Naive thymus-derived CD4-positive, alpha-beta T cell (primary cell): ENCODE measurements at regions not wholly inside any gene's neighbourhood (a gene's known extent, or its start where the extent isn't known, plus 50 kb on each side); places are given as distances from the start of the nearest gene placed in this dataset.

ENCODE experiments used
- ATAC-seq: fragments of 150-1000 bp; cut with Tn5 transposase; 2 replicates; pipeline ENCODE4 v1.10.0; 2021; ENCODE audit warnings: mild to moderate bottlenecking, moderate library complexity
- CTCF ChIA-PET: fragments of 350-600 bp; sonication (Branson Sonifier 250); formaldehyde crosslinking; loops from one replicate; lab custom pipeline; 2021; ENCODE audit warnings: antibody characterized with exemption; lab: Charles Lee
- POLR2A ChIA-PET: fragments of 350-600 bp; sonication (Branson Sonifier 250); formaldehyde crosslinking; loops from one replicate; lab custom pipeline; 2021; ENCODE audit warnings: antibody characterized with exemption, inconsistent platforms; lab: Charles Lee
- DNase-seq, 9 donors: peaks; one replicate each; pipeline versions ENCODE4 v3.0.0 to v3.0.0-alpha.2; 2020 to 2022; ENCODE audit warnings: mixed read lengths in 1 of 9
- H3K27ac ChIP-seq: one replicate; pipeline ENCODE4 v1.7.0; 2013; ENCODE audit warnings: mild to moderate bottlenecking, low read depth, low read length, moderate library complexity
- H3K27me3 ChIP-seq, 2 donors: one replicate each; pipeline ENCODE4 v1.7.0; 2013; ENCODE audit warnings: low read length in 2 of 2, mild to moderate bottlenecking in 2 of 2, moderate library complexity in 2 of 2; ENCODE audit not compliant: control insufficient read depth in 2 of 2, insufficient read depth in 2 of 2
- H3K36me3 ChIP-seq, 3 experiments: 1 replicate in 2 of 3; 2 replicates in 1 of 3; pipeline ENCODE4 v1.7.0; 2013; ENCODE audit warnings: low read length in 3 of 3, mild to moderate bottlenecking in 3 of 3, moderate library complexity in 1 of 3; ENCODE audit not compliant: insufficient read depth in 3 of 3, control insufficient read depth in 2 of 3
- H3K4me1 ChIP-seq, 2 donors: one replicate each; pipeline ENCODE4 v1.7.0; 2013; ENCODE audit warnings: low read length in 2 of 2, mild to moderate bottlenecking in 2 of 2, moderate library complexity in 1 of 2; ENCODE audit not compliant: control insufficient read depth in 2 of 2, insufficient read depth in 2 of 2
- H3K4me3 ChIP-seq: 2 replicates; pipeline ENCODE4 v1.7.0; 2013; ENCODE audit warnings: mild to moderate bottlenecking, low read length
- H3K9me3 ChIP-seq, 3 experiments: 1 replicate in 2 of 3; 2 replicates in 1 of 3; pipeline ENCODE4 v1.7.0; 2013; ENCODE audit warnings: low read length in 3 of 3; ENCODE audit not compliant: control insufficient read depth in 2 of 3
- H3K27ac Mint-ChIP-seq, 9 donors: one replicate each; pipeline ENCODE4 v1.8.0; 2020 to 2022; ENCODE audit warnings: mixed read lengths in 9 of 9, mild to moderate bottlenecking in 8 of 9, moderate library complexity in 5 of 9, inconsistent platforms in 2 of 9
- H3K27me3 Mint-ChIP-seq, 5 donors: one replicate each; pipeline ENCODE4 v1.8.0; 2021 to 2022; ENCODE audit warnings: mixed read lengths in 5 of 5, mild to moderate bottlenecking in 1 of 5
- H3K36me3 Mint-ChIP-seq, 5 donors: one replicate each; pipeline ENCODE4 v1.8.0; 2020 to 2022; ENCODE audit warnings: mixed read lengths in 5 of 5, mild to moderate bottlenecking in 3 of 5, inconsistent platforms in 1 of 5
- H3K4me1 Mint-ChIP-seq, 7 donors: one replicate each; pipeline ENCODE4 v1.8.0; 2020 to 2022; ENCODE audit warnings: mixed read lengths in 7 of 7, mild to moderate bottlenecking in 3 of 7, inconsistent platforms in 1 of 7
- H3K4me3 Mint-ChIP-seq, 10 donors: one replicate each; pipeline ENCODE4 v1.8.0; 2020 to 2022; ENCODE audit warnings: mild to moderate bottlenecking in 10 of 10, mixed read lengths in 10 of 10, moderate library complexity in 6 of 10, inconsistent platforms in 2 of 10
- H3K9me3 Mint-ChIP-seq, 11 donors: one replicate each; pipeline ENCODE4 v1.8.0; 2020 to 2022; ENCODE audit warnings: mixed read lengths in 11 of 11, mild to moderate bottlenecking in 4 of 11, inconsistent platforms in 1 of 11, moderate library complexity in 1 of 11
- intact Hi-C, 2 donors: fragments of 100-400 bp; cut with micrococcal nuclease; formaldehyde crosslinking; loops; one replicate each; pipeline ENCODE4 v1.15.1; 2023

GRCh38 chr10:55160655-55161283, 359.7 kb upstream of the PCDH15 start:
- Mint-ChIP-seq H3K4me3 (no peak overlapping the region), H3K9me3 (peaks cover 0 to 5% (median 0%) of the 10 kb centered on the region in 11 donors), H3K27me3 (no peaks in the 10 kb centered on the region), H3K36me3 (no peaks in the 10 kb centered on the region), H3K27ac (no peak overlapping the region), H3K4me1 (no peaks in the 10 kb centered on the region)
- no peak for ATAC-seq
- Histone ChIP-seq H3K27me3 (no peaks in the 10 kb centered on the region), H3K36me3 (no peaks in the 10 kb centered on the region), H3K27ac (no peak overlapping the region), H3K9me3 (no peaks in the 10 kb centered on the region), H3K4me1 (no peaks in the 10 kb centered on the region), H3K4me3 (no peak overlapping the region)
- POLR2A ChIA-PET: no interaction called here
- intact Hi-C loops: no loop called here
- CTCF ChIA-PET: no interaction called here
- DNase-seq: no peak

- H3K4me1 ChIP-seq: no peaks in the 10 kb centered on the region
- H3K9me3 ChIP-seq: no peaks in the 10 kb centered on the region
- Mint-ChIP-seq H3K27me3 (no peaks in the 10 kb centered on the region), H3K9me3 (peaks cover 0 to 9% (median 0%) of the 10 kb centered on the region in 11 donors), H3K27ac (no peak overlapping the region), H3K4me1 (no peaks in the 10 kb centered on the region), H3K36me3 (no peaks in the 10 kb centered on the region), H3K4me3 (no peak overlapping the region)
- no peak for ATAC-seq
- no peak overlapping the region for H3K4me3 ChIP-seq
- intact Hi-C loops: no loop called here
- POLR2A ChIA-PET: no interaction called here
- no peak overlapping the region for H3K27ac ChIP-seq
- no peaks in the 10 kb centered on the region for H3K27me3 ChIP-seq
- H3K36me3 ChIP-seq: no peaks in the 10 kb centered on the region
- CTCF ChIA-PET: no interaction called here
- DNase-seq: no peak
These were observed 357.6 kb upstream of the PCDH15 start for GRCh38 chr10:55158633-55159032.

GRCh38 chr10:55146032-55146431, 345.0 kb upstream of the PCDH15 start:
- no peaks in the 10 kb centered on the region for H3K36me3 Mint-ChIP-seq
- H3K27ac ChIP-seq: no peak overlapping the region
- no peaks in the 10 kb centered on the region for H3K27me3 Mint-ChIP-seq
- ChIA-PET CTCF (no interaction called here), POLR2A (no interaction called here)
- H3K27ac Mint-ChIP-seq: no peak overlapping the region
- DNase-seq: no peak
- no peaks in the 10 kb centered on the region for H3K4me1 ChIP-seq
- no peak overlapping the region for H3K4me3 ChIP-seq
- intact Hi-C loops: no loop called here
- H3K36me3 ChIP-seq: no peaks in the 10 kb centered on the region
- H3K4me3 Mint-ChIP-seq: no peak overlapping the region
- no peaks in the 10 kb centered on the region for H3K4me1 Mint-ChIP-seq
- H3K9me3 Mint-ChIP-seq: peaks cover 0 to 7% (median 1%) of the 10 kb centered on the region in 11 donors
- H3K9me3 ChIP-seq: no peaks in the 10 kb centered on the region
- no peaks in the 10 kb centered on the region for H3K27me3 ChIP-seq
- ATAC-seq: no peak

- Histone ChIP-seq H3K27me3 (no peaks in the 10 kb centered on the region), H3K27ac (no peak overlapping the region), H3K4me3 (no peak overlapping the region), H3K9me3 (no peaks in the 10 kb centered on the region), H3K4me1 (no peaks in the 10 kb centered on the region), H3K36me3 (no peaks in the 10 kb centered on the region)
- ATAC-seq: no peak
- H3K4me1 Mint-ChIP-seq: no peaks in the 10 kb centered on the region
- ChIA-PET POLR2A (no interaction called here), CTCF (no interaction called here)
- no peak overlapping the region for H3K27ac Mint-ChIP-seq
- no peaks in the 10 kb centered on the region for H3K36me3 Mint-ChIP-seq
- intact Hi-C loops: no loop called here
- no peak overlapping the region for H3K4me3 Mint-ChIP-seq
- H3K9me3 Mint-ChIP-seq: peaks cover 0 to 10% (median 2%) of the 10 kb centered on the region in 11 donors
- no peak for DNase-seq
- H3K27me3 Mint-ChIP-seq: no peaks in the 10 kb centered on the region
These were observed 343.0 kb upstream of the PCDH15 start for GRCh38 chr10:55144001-55144400.

GRCh38 chr10:55141892-55142291, 340.9 kb upstream of the PCDH15 start:
- H3K27ac Mint-ChIP-seq: no peak overlapping the region
- no peak for ATAC-seq

GRCh38 chr10:55137063-55137462, 336.0 kb upstream of the PCDH15 start:
- CTCF ChIA-PET: no interaction called here

More at GRCh38 chr10:55141892-55142291, 340.9 kb upstream of the PCDH15 start:
- Histone ChIP-seq H3K27ac (no peak overlapping the region), H3K27me3 (no peaks in the 10 kb centered on the region), H3K36me3 (no peaks in the 10 kb centered on the region), H3K9me3 (no peaks in the 10 kb centered on the region), H3K4me3 (no peak overlapping the region), H3K4me1 (no peaks in the 10 kb centered on the region)
- ChIA-PET POLR2A (no interaction called here), CTCF (no interaction called here)
- H3K4me3 Mint-ChIP-seq: no peak overlapping the region
- no peaks in the 10 kb centered on the region for H3K36me3 Mint-ChIP-seq
- peaks cover 0 to 13% (median 0%) of the 10 kb centered on the region in 11 donors for H3K9me3 Mint-ChIP-seq
- intact Hi-C loops: no loop called here
- no peak for DNase-seq
- no peaks in the 10 kb centered on the region for H3K27me3 Mint-ChIP-seq
- no peaks in the 10 kb centered on the region for H3K4me1 Mint-ChIP-seq

GRCh38 chr10:55104738-55105137, 303.7 kb upstream of the PCDH15 start:
- H3K4me1 ChIP-seq: no peaks in the 10 kb centered on the region
- H3K36me3 ChIP-seq: no peaks in the 10 kb centered on the region
- H3K27ac ChIP-seq: no peak overlapping the region
- DNase-seq (no peak), ATAC-seq (no peak)
- ChIA-PET CTCF (no interaction called here), POLR2A (no interaction called here)
- H3K27ac Mint-ChIP-seq: no peak overlapping the region
- no peaks in the 10 kb centered on the region for H3K9me3 ChIP-seq
- no peak overlapping the region for H3K4me3 ChIP-seq
- H3K9me3 Mint-ChIP-seq: peaks cover 0 to 15% (median 2%) of the 10 kb centered on the region in 11 donors
- H3K4me1 Mint-ChIP-seq: no peaks in the 10 kb centered on the region
- H3K4me3 Mint-ChIP-seq: no peak overlapping the region
- no peaks in the 10 kb centered on the region for H3K36me3 Mint-ChIP-seq
- H3K27me3 Mint-ChIP-seq: no peaks in the 10 kb centered on the region
- H3K27me3 ChIP-seq: no peaks in the 10 kb centered on the region
- intact Hi-C loops: no loop called here

More at GRCh38 chr10:55137063-55137462, 336.0 kb upstream of the PCDH15 start:
- Histone ChIP-seq H3K9me3 (no peaks in the 10 kb centered on the region), H3K27me3 (no peaks in the 10 kb centered on the region), H3K4me3 (no peak overlapping the region), H3K27ac (no peak overlapping the region), H3K36me3 (no peaks in the 10 kb centered on the region), H3K4me1 (no peaks in the 10 kb centered on the region)
- Mint-ChIP-seq H3K4me3 (no peak overlapping the region), H3K4me1 (no peaks in the 10 kb centered on the region), H3K9me3 (peaks cover 0 to 27% (median 4%) of the 10 kb centered on the region in 11 donors), H3K36me3 (no peaks in the 10 kb centered on the region), H3K27ac (no peak overlapping the region), H3K27me3 (no peaks in the 10 kb centered on the region)
- DNase-seq: no peak
- intact Hi-C loops: no loop called here
- POLR2A ChIA-PET: no interaction called here
- ATAC-seq: no peak
